ENCODE measurements at regions not wholly inside any gene's neighbourhood (a gene's known extent, or its start where the extent isn't known, plus 50 kb on each side); places are given as distances from the start of the nearest gene placed in this dataset.

DNA sequence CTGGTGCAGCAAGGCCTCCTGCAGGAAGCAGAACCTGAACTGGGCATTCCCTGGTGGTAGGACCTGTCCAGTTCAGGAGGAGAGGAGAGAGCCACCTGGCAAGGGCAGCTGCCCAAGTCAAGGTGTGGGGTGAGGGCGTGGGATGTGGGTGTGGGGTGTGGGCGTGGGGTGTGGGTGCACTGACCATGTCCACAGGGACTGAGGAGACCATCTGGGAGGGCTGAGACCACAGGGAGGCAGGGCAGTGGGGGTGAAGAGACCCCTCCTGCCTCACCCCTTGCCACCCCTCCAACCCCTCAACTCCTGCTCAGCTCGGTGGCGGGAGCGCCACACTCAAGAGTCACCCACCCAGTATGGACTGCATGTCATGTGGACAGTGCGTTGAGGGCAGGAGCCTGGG, 117.9 kb downstream of the CPZ start:
- H3K36me3 Mint-ChIP-seq, result no peaks in the 10 kb centered on the region
- no peak overlapping the region for H3K27ac Mint-ChIP-seq
- peaks cover 2% of the 10 kb centered on the region for H3K4me1 Mint-ChIP-seq
- no peak overlapping the region for H3K4me3 Mint-ChIP-seq
- TF ChIP-seq, protein P1, sequence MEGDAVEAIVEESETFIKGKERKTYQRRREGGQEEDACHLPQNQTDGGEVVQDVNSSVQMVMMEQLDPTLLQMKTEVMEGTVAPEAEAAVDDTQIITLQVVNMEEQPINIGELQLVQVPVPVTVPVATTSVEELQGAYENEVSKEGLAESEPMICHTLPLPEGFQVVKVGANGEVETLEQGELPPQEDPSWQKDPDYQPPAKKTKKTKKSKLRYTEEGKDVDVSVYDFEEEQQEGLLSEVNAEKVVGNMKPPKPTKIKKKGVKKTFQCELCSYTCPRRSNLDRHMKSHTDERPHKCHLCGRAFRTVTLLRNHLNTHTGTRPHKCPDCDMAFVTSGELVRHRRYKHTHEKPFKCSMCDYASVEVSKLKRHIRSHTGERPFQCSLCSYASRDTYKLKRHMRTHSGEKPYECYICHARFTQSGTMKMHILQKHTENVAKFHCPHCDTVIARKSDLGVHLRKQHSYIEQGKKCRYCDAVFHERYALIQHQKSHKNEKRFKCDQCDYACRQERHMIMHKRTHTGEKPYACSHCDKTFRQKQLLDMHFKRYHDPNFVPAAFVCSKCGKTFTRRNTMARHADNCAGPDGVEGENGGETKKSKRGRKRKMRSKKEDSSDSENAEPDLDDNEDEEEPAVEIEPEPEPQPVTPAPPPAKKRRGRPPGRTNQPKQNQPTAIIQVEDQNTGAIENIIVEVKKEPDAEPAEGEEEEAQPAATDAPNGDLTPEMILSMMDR (IDR thresholded peaks at IDR 0.05; ENCODE audit: unreplicated experiment), result no peak
- H3K9me3 Mint-ChIP-seq, result peaks cover 23% of the 10 kb centered on the region
- H3K27me3 Mint-ChIP-seq (ENCODE audit: low read depth), result peaks cover 31% of the 10 kb centered on the region
- peak; percentile 6 to 25 for DNase-seq (ENCODE audit: low spot score in 2 of 2, unreplicated experiment in 2 of 2)

DNA sequence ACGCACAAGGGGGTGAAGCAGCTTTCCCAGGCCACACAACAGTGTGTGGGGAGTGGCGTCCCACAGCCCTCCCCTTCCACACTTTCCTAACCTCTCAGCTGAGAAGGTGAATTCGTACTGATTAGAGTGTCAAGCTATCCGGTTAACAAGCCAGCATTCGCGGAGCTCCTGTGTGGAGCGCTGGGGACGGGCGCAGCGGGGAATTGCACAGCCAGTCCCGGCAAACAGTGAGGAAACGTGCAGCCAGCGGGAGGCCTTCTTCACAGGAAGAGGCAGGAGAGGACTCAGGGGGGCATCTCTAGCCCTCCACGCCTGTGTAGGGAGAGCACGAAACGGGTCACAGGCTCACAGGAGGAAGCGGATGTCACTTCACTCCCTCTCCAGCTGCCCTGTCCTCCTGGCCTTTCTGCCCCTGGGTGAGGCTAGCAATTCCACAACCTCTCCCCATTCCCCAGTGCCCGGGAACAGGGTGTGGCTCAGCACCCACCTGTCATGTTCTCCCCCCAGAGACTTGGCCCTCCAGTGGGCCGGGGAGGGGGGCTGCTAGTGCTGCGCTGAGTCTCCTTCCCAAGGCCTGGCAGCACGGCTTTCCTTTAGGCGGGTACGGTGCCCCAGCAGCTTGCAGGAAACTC, 117.3 kb downstream of the CPZ start:
- TF ChIP-seq, protein P1 (IDR thresholded peaks at IDR 0.05; ENCODE audit: unreplicated experiment), result no peak
- Mint-ChIP-seq H3K9me3 (peaks cover 19% of the 10 kb centered on the region), H3K27ac (no peak overlapping the region), H3K36me3 (no peaks in the 10 kb centered on the region), H3K4me3 (no peak overlapping the region), H3K4me1 (peaks cover 2% of the 10 kb centered on the region), H3K27me3 (ENCODE audit: low read depth) (peaks cover 31% of the 10 kb centered on the region)
- DNase-seq (ENCODE audit: low spot score in 2 of 2, unreplicated experiment in 2 of 2), result peak; percentile 13 to 26

DNA sequence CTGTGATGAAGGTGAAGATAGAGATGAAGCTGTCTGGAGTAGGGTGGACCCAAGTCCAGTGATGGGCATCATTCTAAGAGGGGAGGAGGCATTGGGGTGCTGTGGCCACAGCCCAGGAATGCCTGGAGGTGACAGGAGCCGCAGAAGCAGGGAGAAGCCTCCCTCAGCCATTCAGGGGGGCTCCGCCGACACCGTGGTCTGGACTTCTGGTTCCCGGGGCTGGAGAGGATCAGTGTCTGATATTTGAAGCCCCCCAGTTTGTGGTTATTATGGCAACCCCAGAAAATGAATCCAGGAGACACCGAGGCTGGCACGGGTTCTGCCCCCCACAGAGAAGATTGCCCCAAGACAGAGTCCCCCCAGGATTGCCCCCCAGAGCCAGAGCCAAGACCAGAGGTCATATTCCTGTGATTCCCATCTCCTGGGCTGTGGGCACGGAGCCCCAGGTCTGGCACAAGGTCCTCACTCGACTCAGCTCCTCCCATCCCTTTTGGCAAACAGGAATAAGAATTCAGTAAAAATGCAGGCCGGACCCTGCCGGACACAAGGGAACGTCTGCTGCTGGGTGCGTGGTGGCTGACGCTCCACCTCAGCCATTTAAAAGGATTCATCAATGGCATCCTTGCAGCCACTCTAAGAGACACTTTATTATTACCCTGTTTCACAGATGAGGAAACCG, 116.6 kb downstream of the CPZ start:
- Mint-ChIP-seq H3K36me3 (no peaks in the 10 kb centered on the region), H3K4me3 (no peak overlapping the region), H3K4me1 (peaks cover 2% of the 10 kb centered on the region), H3K27me3 (ENCODE audit: low read depth) (peaks cover 31% of the 10 kb centered on the region), H3K9me3 (peaks cover 16% of the 10 kb centered on the region), H3K27ac (no peak overlapping the region)
- TF ChIP-seq, protein P1 (IDR thresholded peaks at IDR 0.05; ENCODE audit: unreplicated experiment), result no peak
- peak; percentile 8 to 22 for DNase-seq (ENCODE audit: low spot score in 2 of 2, unreplicated experiment in 2 of 2)

DNA sequence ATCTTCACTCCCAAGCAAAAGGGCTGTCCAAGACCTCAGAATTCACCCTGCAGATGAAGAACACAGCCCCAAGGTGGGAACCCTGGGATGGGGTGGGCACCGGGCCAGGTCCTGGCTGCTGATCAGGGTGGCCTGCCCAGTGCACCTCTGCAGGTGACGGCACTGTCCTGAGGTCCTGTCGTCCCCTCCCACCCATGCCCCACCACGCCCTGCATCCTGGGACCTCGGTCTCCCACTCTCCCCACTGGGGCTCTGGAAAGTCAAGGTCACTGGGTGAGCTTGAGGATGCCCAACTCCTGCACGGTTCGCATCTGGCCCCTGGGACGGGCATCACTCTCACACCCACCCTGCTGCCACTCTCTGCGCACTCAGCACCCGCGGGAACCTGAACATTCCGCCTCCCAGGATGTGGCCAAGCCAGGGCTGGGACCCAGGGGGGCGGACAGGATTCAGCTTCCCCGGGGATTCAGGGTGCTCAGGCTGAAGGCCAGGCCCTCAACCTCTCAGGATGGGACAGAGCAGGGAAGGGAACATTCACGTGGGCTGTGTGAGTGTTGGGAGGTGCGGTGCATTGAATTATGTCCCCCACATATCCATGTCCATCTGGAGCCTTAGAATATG, 115.9 kb downstream of the CPZ start:
- TF ChIP-seq, protein P1 (IDR thresholded peaks at IDR 0.05; ENCODE audit: unreplicated experiment), result no peak
- Mint-ChIP-seq H3K27me3 (ENCODE audit: low read depth) (peaks cover 31% of the 10 kb centered on the region), H3K4me1 (peaks cover 2% of the 10 kb centered on the region), H3K27ac (no peak overlapping the region), H3K9me3 (peaks cover 14% of the 10 kb centered on the region), H3K4me3 (no peak overlapping the region), H3K36me3 (no peaks in the 10 kb centered on the region)
- peak in 1 of 2 experiments; percentile 12 for DNase-seq (ENCODE audit: low spot score in 2 of 2, unreplicated experiment in 2 of 2)

DNA sequence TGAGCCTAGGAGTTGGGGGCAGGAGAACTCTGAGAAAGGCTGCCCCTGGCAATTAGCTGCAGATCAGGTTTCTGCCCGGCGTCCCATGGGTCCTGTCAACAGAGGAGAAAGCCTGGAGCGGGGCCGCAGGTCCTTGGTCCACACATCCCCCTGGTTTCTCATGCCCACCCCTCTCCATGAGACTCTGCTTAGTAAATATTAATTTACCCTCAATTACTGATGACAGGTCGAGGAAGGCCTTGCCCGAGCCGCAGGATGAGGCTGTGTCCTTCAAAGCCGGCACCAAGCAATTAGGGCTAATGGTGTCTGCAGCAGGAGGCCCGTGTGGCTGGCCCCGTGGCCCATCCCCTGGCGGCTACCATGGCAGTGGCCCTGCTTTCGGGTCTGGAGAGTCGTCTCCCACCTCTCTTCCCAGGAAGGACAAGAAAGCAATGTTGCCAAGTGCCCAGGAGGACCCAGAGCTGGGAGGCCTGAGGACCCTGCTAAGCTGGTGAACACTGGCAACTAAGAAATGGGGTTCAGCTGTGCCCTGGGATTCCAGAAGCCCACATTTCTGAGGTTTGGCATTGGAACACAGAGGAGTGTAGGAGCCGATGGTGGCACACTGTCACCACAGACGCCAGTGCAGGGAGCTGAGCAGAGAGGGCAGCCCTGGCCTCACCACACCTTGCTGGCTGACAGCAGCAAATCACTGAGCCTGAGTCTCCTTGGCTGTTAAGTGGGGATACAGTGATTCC, 114.6 kb downstream of the CPZ start:
- Mint-ChIP-seq H3K9me3 (peaks cover under 1% of the 10 kb centered on the region), H3K27ac (no peak overlapping the region), H3K27me3 (ENCODE audit: low read depth) (peaks cover 41% of the 10 kb centered on the region), H3K4me1 (peaks cover 2% of the 10 kb centered on the region), H3K36me3 (no peaks in the 10 kb centered on the region), H3K4me3 (no peak overlapping the region)
- DNase-seq (ENCODE audit: low spot score in 2 of 2, unreplicated experiment in 2 of 2), result peak in 1 of 2 experiments; percentile 15
- TF ChIP-seq, protein P1 (IDR thresholded peaks at IDR 0.05; ENCODE audit: unreplicated experiment), result no peak
